HCT116 (cell line): ENCODE measurements at regions not wholly inside any gene's neighbourhood (a gene's known extent, or its start where the extent isn't known, plus 50 kb on each side); places are given as distances from the start of the nearest gene placed in this dataset.
"Not testable (repeated sequence)": the region's sequence is repeated elsewhere in the genome, so short reads cannot be mapped to it uniquely, and the experiment has no call there.

Experiments
- ATAC-seq: fragments of 200-7000 bp; cut with Tn5 transposase; 2 replicates; pipeline ENCODE4 v1.9.1; 2020; ENCODE audit warnings: mild to moderate bottlenecking, moderate library complexity
- BruUV-seq: library from RNA; stranded (reverse); fragments of 400-500 nt; replicated peaks from 2 replicates; lab custom pipeline; 2021; lab: Mats Ljungman, UMichigan
- CTCF ChIA-PET: fragments of 300-600 bp; sonication (Branson Sonifier 250); formaldehyde crosslinking; loops from one replicate; lab custom pipeline; 2021; ENCODE audit warnings: antibody characterized with exemption; lab: Charles Lee
- POLR2A ChIA-PET: fragments of 300-600, 350-600 bp; sonication (Branson Sonifier 250); formaldehyde crosslinking; loops from one replicate; lab custom pipeline; 2021; ENCODE audit warnings: antibody characterized with exemption; lab: Charles Lee
- RAD21 ChIA-PET, 2 experiments: fragments of 300-600 bp; sonication (Branson Sonifier 250); formaldehyde crosslinking; loops; one replicate each; lab custom pipeline; 2023; ENCODE audit warnings: low total read pairs in 2 of 2; ENCODE audit not compliant: uncharacterized antibody in 2 of 2, unreplicated experiment in 2 of 2, low non-redundant PET in 1 of 2; lab: Charles Lee
- DNase-seq: peaks from one replicate; pipeline ENCODE4 v3.0.0-alpha.2; 2010; ENCODE audit warnings: low read depth, low spot score
- H2AFZ ChIP-seq: fragments of 200-600 bp; shearing (Covaris generic), sonication (generic); 2 replicates; pipeline ENCODE4 v1.6.1; 2017; ENCODE audit warnings: low read depth, mixed run types, mixed read lengths, antibody characterized with exemption, low read length; ENCODE audit not compliant: poor library complexity, severe bottlenecking
- H3K27ac ChIP-seq: 2 replicates; pipeline ENCODE4 v1.5.1; 2012; ENCODE audit warnings: low read depth, low read length
- H3K27me3 ChIP-seq: fragments of 200-600 bp; sonication (generic); 2 replicates; pipeline ENCODE4 v1.6.1; 2016; ENCODE audit warnings: mixed run types, low read length, mixed read lengths; ENCODE audit not compliant: insufficient read depth
- H3K36me3 ChIP-seq, 2 experiments: fragments of 200-500 bp in 1 of 2; fragments of 200-600 bp in 1 of 2; sonication (Bioruptor generic) in 1 of 2; sonication (generic) in 1 of 2; 2 replicates each; pipeline versions ENCODE4 v1.5.1 to v1.6.1; 2014 to 2016; ENCODE audit warnings: low read length in 2 of 2, inconsistent platforms in 1 of 2, mixed read lengths in 1 of 2, mixed run types in 1 of 2; ENCODE audit not compliant: insufficient read depth in 2 of 2, control insufficient read depth in 1 of 2
- H3K4me1 ChIP-seq, 2 experiments: fragments of 200-600 bp in 1 of 2; sonication (generic) in 1 of 2; 2 replicates each; pipeline versions ENCODE4 v1.5.1 to v1.6.1; 2012 to 2017; ENCODE audit warnings: low read length in 2 of 2, inconsistent platforms in 1 of 2, mild to moderate bottlenecking in 1 of 2, mixed read lengths in 1 of 2, mixed run types in 1 of 2, moderate library complexity in 1 of 2; ENCODE audit not compliant: insufficient read depth in 2 of 2, control insufficient read depth in 1 of 2
- H3K4me2 ChIP-seq: fragments of 200-600 bp; sonication (generic); 2 replicates; pipeline ENCODE4 v1.6.1; 2017; ENCODE audit warnings: mixed run types, low read length, mixed read lengths
- H3K4me3 ChIP-seq, 2 experiments: fragments of 200-600 bp in 1 of 2; sonication (generic) in 1 of 2; replicated peaks in 1 of 2; 2 replicates each; pipeline ENCODE4 v1.5.1; 2011 to 2016; ENCODE audit warnings: low read length in 2 of 2, control low read depth in 1 of 2, low read depth in 1 of 2, mild to moderate bottlenecking in 1 of 2, mixed read lengths in 1 of 2, mixed run types in 1 of 2
- H3K79me2 ChIP-seq: fragments of 200-600 bp; sonication (generic); 2 replicates; pipeline ENCODE4 v1.6.1; 2017; ENCODE audit warnings: mild to moderate bottlenecking, mixed run types, low read length, moderate library complexity, mixed read lengths; ENCODE audit not compliant: insufficient read depth
- H3K9ac ChIP-seq: fragments of 200-600 bp; sonication (generic); 2 replicates; pipeline ENCODE4 v1.6.1; 2016; ENCODE audit warnings: low read length, mixed read lengths
- H3K9me2 ChIP-seq: fragments of 200-600 bp; sonication (generic), shearing (Covaris generic); 2 replicates; pipeline ENCODE4 v1.6.1; 2017; ENCODE audit warnings: mixed run types, mild to moderate bottlenecking, moderate library complexity; ENCODE audit not compliant: insufficient read depth
- H3K9me3 ChIP-seq, 2 experiments: fragments of 200-500 bp in 1 of 2; fragments of 200-600 bp in 1 of 2; sonication (Bioruptor generic) in 1 of 2; sonication (generic) in 1 of 2; 2 replicates each; pipeline ENCODE4 v1.6.1; 2014 to 2017; ENCODE audit warnings: low read length in 2 of 2, mixed read lengths in 2 of 2, inconsistent platforms in 1 of 2, low read depth in 1 of 2, mild to moderate bottlenecking in 1 of 2, mixed run types in 1 of 2, moderate library complexity in 1 of 2; ENCODE audit not compliant: control insufficient read depth in 1 of 2, insufficient read depth in 1 of 2
- H4K20me1 ChIP-seq: fragments of 200-600 bp; sonication (generic), shearing (Covaris generic); 2 replicates; pipeline ENCODE4 v1.6.1; 2017; ENCODE audit warnings: mixed run types, mild to moderate bottlenecking, moderate library complexity; ENCODE audit not compliant: insufficient read depth
- intact Hi-C: fragments of 100-400 bp; cut with micrococcal nuclease; formaldehyde crosslinking; loops from 2 replicates; pipeline ENCODE4 v1.10.0; 2022

- CTCF ChIA-PET, H3K9ac ChIP-seq, RAD21 ChIA-PET, H3K9me3 ChIP-seq, H3K4me1 ChIP-seq, H3K4me2 ChIP-seq, H4K20me1 ChIP-seq, H3K9me2 ChIP-seq, H3K4me3 ChIP-seq, intact Hi-C loops, H3K27me3 ChIP-seq, H3K36me3 ChIP-seq, H3K79me2 ChIP-seq, POLR2A ChIA-PET, BruUV-seq, ATAC-seq, H3K27ac ChIP-seq, DNase-seq, H2AFZ ChIP-seq: not testable (repeated sequence)
These were observed 4437.7 kb upstream of the TPTE start for GRCh38 chr21:6083574-6084120.

- H3K9me3 ChIP-seq, H3K4me3 ChIP-seq, H3K4me1 ChIP-seq, POLR2A ChIA-PET, H4K20me1 ChIP-seq, H3K27ac ChIP-seq, H3K4me2 ChIP-seq, DNase-seq, H3K79me2 ChIP-seq, H3K9ac ChIP-seq, BruUV-seq, H2AFZ ChIP-seq, H3K9me2 ChIP-seq, intact Hi-C loops, H3K36me3 ChIP-seq, ATAC-seq, RAD21 ChIA-PET, CTCF ChIA-PET, H3K27me3 ChIP-seq: not testable (repeated sequence)
These were observed 4435.3 kb upstream of the TPTE start for GRCh38 chr21:6086038-6086437.

GRCh38 chr21:6087579-6088178 is 4433.7 kb upstream of the TPTE start:
- H3K79me2 ChIP-seq, H3K27me3 ChIP-seq, DNase-seq, H3K9me2 ChIP-seq, H3K9me3 ChIP-seq, intact Hi-C loops, BruUV-seq, H2AFZ ChIP-seq, H3K4me2 ChIP-seq, H3K27ac ChIP-seq, H3K4me1 ChIP-seq, CTCF ChIA-PET, H3K36me3 ChIP-seq, ATAC-seq, H3K9ac ChIP-seq, RAD21 ChIA-PET, H4K20me1 ChIP-seq, POLR2A ChIA-PET, H3K4me3 ChIP-seq: not testable (repeated sequence)

GRCh38 chr21:6090286-6090908 is 4431.0 kb upstream of the TPTE start:
- POLR2A ChIA-PET, H3K9ac ChIP-seq, H3K27me3 ChIP-seq, CTCF ChIA-PET, H3K36me3 ChIP-seq, RAD21 ChIA-PET, H3K4me1 ChIP-seq, H3K79me2 ChIP-seq, H3K27ac ChIP-seq, H3K9me2 ChIP-seq, DNase-seq, H3K4me2 ChIP-seq, intact Hi-C loops, H4K20me1 ChIP-seq, BruUV-seq, H3K4me3 ChIP-seq, H3K9me3 ChIP-seq, H2AFZ ChIP-seq, ATAC-seq: not testable (repeated sequence)
